ENCODE measurements at regions not wholly inside any gene's neighbourhood (a gene's known extent, or its start where the extent isn't known, plus 50 kb on each side); places are given as distances from the start of the nearest gene placed in this dataset.

GRCh38 chr12:92070054-92070863, 75.4 kb downstream of the BTG1 start:
- TF ChIP-seq, protein P1, sequence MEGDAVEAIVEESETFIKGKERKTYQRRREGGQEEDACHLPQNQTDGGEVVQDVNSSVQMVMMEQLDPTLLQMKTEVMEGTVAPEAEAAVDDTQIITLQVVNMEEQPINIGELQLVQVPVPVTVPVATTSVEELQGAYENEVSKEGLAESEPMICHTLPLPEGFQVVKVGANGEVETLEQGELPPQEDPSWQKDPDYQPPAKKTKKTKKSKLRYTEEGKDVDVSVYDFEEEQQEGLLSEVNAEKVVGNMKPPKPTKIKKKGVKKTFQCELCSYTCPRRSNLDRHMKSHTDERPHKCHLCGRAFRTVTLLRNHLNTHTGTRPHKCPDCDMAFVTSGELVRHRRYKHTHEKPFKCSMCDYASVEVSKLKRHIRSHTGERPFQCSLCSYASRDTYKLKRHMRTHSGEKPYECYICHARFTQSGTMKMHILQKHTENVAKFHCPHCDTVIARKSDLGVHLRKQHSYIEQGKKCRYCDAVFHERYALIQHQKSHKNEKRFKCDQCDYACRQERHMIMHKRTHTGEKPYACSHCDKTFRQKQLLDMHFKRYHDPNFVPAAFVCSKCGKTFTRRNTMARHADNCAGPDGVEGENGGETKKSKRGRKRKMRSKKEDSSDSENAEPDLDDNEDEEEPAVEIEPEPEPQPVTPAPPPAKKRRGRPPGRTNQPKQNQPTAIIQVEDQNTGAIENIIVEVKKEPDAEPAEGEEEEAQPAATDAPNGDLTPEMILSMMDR (conservative IDR thresholded peaks at IDR 0.05), result no peak
- TF ChIP-seq ZFX (IDR thresholded peaks at IDR 0.05), result no peak
